Panc1 (cell line): ENCODE measurements at regions not wholly inside any gene's neighbourhood (a gene's known extent, or its start where the extent isn't known, plus 50 kb on each side); places are given as distances from the start of the nearest gene placed in this dataset.

ENCODE experiments used
- ATAC-seq: fragments of 200-7000 bp; cut with Tn5 transposase; 2 replicates; pipeline ENCODE4 v1.9.1; 2020; ENCODE audit warnings: mild to moderate bottlenecking, moderate library complexity
- BruUV-seq: library from RNA; stranded (reverse); fragments of 400-500 nt; replicated peaks from 2 replicates; lab custom pipeline; 2021; lab: Mats Ljungman, UMichigan
- CTCF ChIA-PET: fragments of 300-600 bp; sonication (Branson Sonifier 250); formaldehyde crosslinking; loops from one replicate; lab custom pipeline; 2022; ENCODE audit warnings: antibody characterized with exemption; lab: Charles Lee
- POLR2A ChIA-PET: fragments of 300-600 bp; sonication (Branson Sonifier 250); formaldehyde crosslinking; loops from one replicate; lab custom pipeline; 2022; ENCODE audit warnings: antibody characterized with exemption; lab: Charles Lee
- DNase-seq: peaks from one replicate; pipeline ENCODE4 v3.0.0-alpha.2; 2010; ENCODE audit warnings: low read depth, low spot score
- H3K27ac ChIP-seq: 2 replicates; pipeline ENCODE4 v1.5.1; 2011; ENCODE audit warnings: mild to moderate bottlenecking, low read length, inconsistent platforms
- H3K27me3 ChIP-seq: fragments of 200-500 bp; sonication (Bioruptor generic); 2 replicates; pipeline ENCODE4 v1.6.0; 2014; ENCODE audit warnings: low read length, inconsistent platforms; ENCODE audit not compliant: control insufficient read depth, insufficient read depth
- H3K36me3 ChIP-seq: fragments of 200-500 bp; sonication (Bioruptor generic); 2 replicates; pipeline ENCODE4 v1.5.1; 2014; ENCODE audit warnings: inconsistent platforms, mild to moderate bottlenecking, low read length, moderate library complexity; ENCODE audit not compliant: control insufficient read depth, insufficient read depth
- H3K4me1 ChIP-seq: 2 replicates; pipeline ENCODE4 v1.5.1; 2011; ENCODE audit warnings: inconsistent platforms, mild to moderate bottlenecking, low read length, moderate library complexity; ENCODE audit not compliant: control insufficient read depth, insufficient read depth
- H3K4me3 ChIP-seq, 2 experiments: 2 replicates each; pipeline ENCODE4 v1.5.1; 2011 to 2012; ENCODE audit warnings: low read depth in 2 of 2, low read length in 2 of 2, mild to moderate bottlenecking in 2 of 2, inconsistent platforms in 1 of 2, moderate library complexity in 1 of 2
- H3K9me3 ChIP-seq: fragments of 200-500 bp; sonication (Bioruptor generic); 2 replicates; pipeline ENCODE4 v1.5.1; 2014; ENCODE audit warnings: low read depth, mild to moderate bottlenecking, inconsistent platforms, low read length, moderate library complexity; ENCODE audit not compliant: control insufficient read depth, insufficient read depth
- CTCF ChIP-seq: fragments of 450-650 bp; IDR thresholded peaks from 2 replicates; pipeline ENCODE4 v1.5.1; 2017; ENCODE audit warnings: mild to moderate bottlenecking
- POLR2AphosphoS5 ChIP-seq: IDR thresholded peaks from 2 replicates; pipeline ENCODE4 v1.6.1; 2012; ENCODE audit warnings: mild to moderate bottlenecking, low read depth, low read length, moderate library complexity
- REST ChIP-seq, 2 experiments: IDR thresholded peaks; 2 replicates each; pipeline ENCODE4 v1.6.1; 2011 to 2012; ENCODE audit warnings: low read depth in 2 of 2, control low read depth in 1 of 2, low read length in 1 of 2, mild to moderate bottlenecking in 1 of 2, moderate library complexity in 1 of 2; ENCODE audit not compliant: insufficient read depth in 1 of 2
- SIN3A ChIP-seq: IDR thresholded peaks from 2 replicates; pipeline ENCODE4 v1.6.1; 2012; ENCODE audit warnings: low read depth, mild to moderate bottlenecking, low read length, moderate library complexity, borderline replicate concordance; ENCODE audit not compliant: insufficient read depth
- TCF7L2 ChIP-seq: IDR thresholded peaks from 2 replicates; pipeline ENCODE4 v1.6.1; 2011; ENCODE audit warnings: mild to moderate bottlenecking, low read depth, low read length, inconsistent platforms
- in situ Hi-C: cut with HindIII; loops from 2 replicates; pipeline ENCODE4 v1.10.0; 2016; ENCODE audit warnings: low sequenced_read_pairs, low pct_unique_long_range_greater_than_20kb
- intact Hi-C: fragments of 100-400 bp; cut with micrococcal nuclease; formaldehyde crosslinking; loops from one replicate; pipeline ENCODE4 v1.10.0; 2022; ENCODE audit not compliant: unreplicated experiment

GRCh38 chr13:24007979-24008620, 110.8 kb upstream of the C1QTNF9B start:
- in situ Hi-C loops (no loop called here), intact Hi-C loops (no loop called here)
- H3K27ac ChIP-seq = no peak overlapping the region
- ATAC-seq (no peak), DNase-seq (no peak)
- H3K4me1 ChIP-seq = no peaks in the 10 kb centered on the region
- H3K9me3 ChIP-seq = no peaks in the 10 kb centered on the region
- BruUV-seq = no TSS peak
- no peak for TF ChIP-seq CTCF
- TF ChIP-seq POLR2AphosphoS5 = no peak
- TF ChIP-seq TCF7L2 = no peak
- TF ChIP-seq REST (IDR thresholded peaks at IDR 0.05; ENCODE audit: insufficient read depth in 1 of 2, low read depth in 2 of 2, low read length in 1 of 2) = no peak
- TF ChIP-seq SIN3A = no peak
- ChIA-PET CTCF (no interaction called here), POLR2A (no interaction called here)
- no peak overlapping the region for H3K4me3 ChIP-seq
- H3K27me3 ChIP-seq = no peaks in the 10 kb centered on the region; the same call in 1 of the 2 replicates
- H3K36me3 ChIP-seq = no peaks in the 10 kb centered on the region

GRCh38 chr13:24008679-24009078, 111.4 kb upstream of the C1QTNF9B start:
- Histone ChIP-seq H3K9me3 (no peaks in the 10 kb centered on the region), H3K27me3 (no peaks in the 10 kb centered on the region), H3K36me3 (no peaks in the 10 kb centered on the region), H3K4me1 (no peaks in the 10 kb centered on the region), H3K4me3 (no peak overlapping the region), H3K27ac (no peak overlapping the region)
- intact Hi-C loops (no loop called here), in situ Hi-C loops (no loop called here)
- no TSS peak for BruUV-seq
- DNase-seq = no peak
- TF ChIP-seq CTCF (no peak), POLR2AphosphoS5 (no peak), TCF7L2 (no peak), SIN3A (no peak), REST (IDR thresholded peaks at IDR 0.05; ENCODE audit: insufficient read depth in 1 of 2, low read depth in 2 of 2, low read length in 1 of 2) (no peak)
- ATAC-seq = no peak
- ChIA-PET CTCF (no interaction called here), POLR2A (no interaction called here)
